Mesenchymal stem cell (in vitro differentiated cells and primary cell): ENCODE measurements at regions not wholly inside any gene's neighbourhood (a gene's known extent, or its start where the extent isn't known, plus 50 kb on each side); places are given as distances from the start of the nearest gene placed in this dataset.

Source experiments
- DNase-seq: peaks from one replicate; pipeline ENCODE4 v3.0.0-alpha.2; 2013
- H2AFZ ChIP-seq: one replicate; pipeline ENCODE4 v1.6.1; 2013; ENCODE audit warnings: low read depth, mild to moderate bottlenecking, control low read depth, inconsistent platforms, low read length, moderate library complexity
- H2AK5ac ChIP-seq: 2 replicates; pipeline ENCODE4 v1.6.1; 2013; ENCODE audit warnings: low read length, moderate library complexity, mild to moderate bottlenecking, inconsistent platforms; ENCODE audit not compliant: severe bottlenecking
- H2BK120ac ChIP-seq: one replicate; pipeline ENCODE4 v1.6.1; 2013; ENCODE audit warnings: low read depth, mild to moderate bottlenecking, inconsistent platforms, low read length, moderate library complexity
- H2BK12ac ChIP-seq, 2 experiments: one replicate each; pipeline ENCODE4 v1.6.1; 2013; ENCODE audit warnings: inconsistent platforms in 2 of 2, low read length in 2 of 2, mild to moderate bottlenecking in 2 of 2, moderate library complexity in 2 of 2, control low read depth in 1 of 2
- H2BK15ac ChIP-seq: one replicate; pipeline ENCODE4 v1.6.1; 2013; ENCODE audit warnings: mild to moderate bottlenecking, low read depth, inconsistent platforms; ENCODE audit not compliant: poor library complexity, severe bottlenecking
- H2BK5ac ChIP-seq: 2 replicates; pipeline ENCODE4 v1.6.1; 2013; ENCODE audit warnings: low read depth, mild to moderate bottlenecking, low read length, control low read depth, inconsistent platforms; ENCODE audit not compliant: poor library complexity, severe bottlenecking
- H3K14ac ChIP-seq, 2 experiments: one replicate each; pipeline ENCODE4 v1.6.1; 2013; ENCODE audit warnings: inconsistent platforms in 2 of 2, low read length in 2 of 2, control low read depth in 1 of 2, mild to moderate bottlenecking in 1 of 2, moderate library complexity in 1 of 2
- H3K18ac ChIP-seq, 2 experiments: one replicate each; pipeline ENCODE4 v1.6.1; 2013; ENCODE audit warnings: inconsistent platforms in 2 of 2, low read length in 2 of 2, control low read depth in 1 of 2, low read depth in 1 of 2, mild to moderate bottlenecking in 1 of 2
- H3K23ac ChIP-seq, 2 experiments: one replicate each; pipeline ENCODE4 v1.6.1; 2013; ENCODE audit warnings: inconsistent platforms in 2 of 2, low read length in 2 of 2, mild to moderate bottlenecking in 2 of 2, moderate library complexity in 2 of 2, control low read depth in 1 of 2
- H3K27ac ChIP-seq: 2 replicates; pipeline ENCODE4 v1.5.1; 2013; ENCODE audit warnings: mild to moderate bottlenecking, moderate library complexity, low read length, control low read depth, inconsistent platforms; ENCODE audit not compliant: poor library complexity, severe bottlenecking
- H3K27me3 ChIP-seq, 2 experiments: 2 replicates each; pipeline versions ENCODE4 v1.6.1 to v1.7.0; 2013; ENCODE audit warnings: low read length in 2 of 2, mild to moderate bottlenecking in 2 of 2, moderate library complexity in 2 of 2, control low read depth in 1 of 2, inconsistent platforms in 1 of 2; ENCODE audit not compliant: control insufficient read depth in 1 of 2, insufficient read depth in 1 of 2
- H3K36me3 ChIP-seq, 2 experiments: 2 replicates each; pipeline versions ENCODE4 v1.6.1 to v1.7.0; 2013; ENCODE audit warnings: low read length in 2 of 2, control low read depth in 1 of 2, inconsistent platforms in 1 of 2, low read depth in 1 of 2, mild to moderate bottlenecking in 1 of 2; ENCODE audit not compliant: insufficient read depth in 2 of 2, control insufficient read depth in 1 of 2
- H3K4ac ChIP-seq, 2 experiments: one replicate each; pipeline ENCODE4 v1.6.1; 2013; ENCODE audit warnings: inconsistent platforms in 2 of 2, low read length in 2 of 2, mild to moderate bottlenecking in 2 of 2, moderate library complexity in 2 of 2, control low read depth in 1 of 2, low read depth in 1 of 2
- H3K4me1 ChIP-seq: 2 replicates; pipeline ENCODE4 v1.6.1; 2013; ENCODE audit warnings: low read depth, low read length, control low read depth; ENCODE audit not compliant: control insufficient read depth, insufficient read depth
- H3K4me2 ChIP-seq: 2 replicates; pipeline ENCODE4 v1.6.1; 2013; ENCODE audit warnings: low read length, mild to moderate bottlenecking, inconsistent platforms; ENCODE audit not compliant: poor library complexity, severe bottlenecking
- H3K4me3 ChIP-seq, 2 experiments: 2 replicates each; pipeline versions ENCODE4 v1.5.1 to v1.7.0; 2013; ENCODE audit warnings: low read length in 2 of 2, mild to moderate bottlenecking in 2 of 2, control low read depth in 1 of 2, low read depth in 1 of 2; ENCODE audit not compliant: insufficient read depth in 1 of 2
- H3K79me1 ChIP-seq: replicated peaks from 2 replicates; pipeline ENCODE4 v1.6.1; 2013; ENCODE audit warnings: mild to moderate bottlenecking, control low read depth, low read length, inconsistent platforms; ENCODE audit not compliant: poor library complexity, severe bottlenecking
- H3K9ac ChIP-seq: 2 replicates; pipeline ENCODE4 v1.7.0; 2013; ENCODE audit warnings: mild to moderate bottlenecking, low read length, moderate library complexity
- H3K9me3 ChIP-seq: 2 replicates; pipeline ENCODE4 v1.7.0; 2013; ENCODE audit warnings: mild to moderate bottlenecking, low read length; ENCODE audit not compliant: control insufficient read depth
- H4K8ac ChIP-seq: one replicate; pipeline ENCODE4 v1.6.1; 2013; ENCODE audit warnings: inconsistent platforms, mild to moderate bottlenecking, low read length, moderate library complexity
- H4K91ac ChIP-seq: one replicate; pipeline ENCODE4 v1.6.1; 2013; ENCODE audit warnings: mild to moderate bottlenecking, low read length, inconsistent platforms
- WGBS: methylation state at CpG from one replicate; pipeline ENCODE4 v1.1.7; 2013; ENCODE audit warnings: mixed read lengths; 5-methylcytosine and 5-hydroxymethylcytosine counted together

DNA sequence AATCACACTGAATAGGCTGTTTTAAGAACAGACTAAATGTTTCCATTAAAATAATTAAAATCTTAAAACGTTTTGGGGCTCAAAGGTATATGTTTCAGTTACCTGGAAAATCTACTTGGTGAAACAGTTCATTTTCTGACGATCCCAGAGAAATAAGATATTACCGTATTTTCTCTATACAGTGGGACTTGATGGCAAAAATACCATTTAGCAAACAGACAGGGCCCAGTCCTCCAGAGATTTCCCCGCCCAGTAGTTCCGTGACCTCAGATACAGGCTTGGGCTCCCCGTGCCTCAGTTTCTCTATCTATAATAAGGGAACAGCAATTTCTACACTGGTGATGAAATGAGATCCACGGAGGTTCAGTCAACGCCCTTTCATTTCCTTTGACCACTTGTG lies 304.4 kb downstream of the VRK1 start:
- Histone ChIP-seq H3K4me1 (no peaks in the 10 kb centered on the region), H3K79me1 (no peaks in the 10 kb centered on the region), H2BK12ac (no peak overlapping the region), H3K36me3 (no peaks in the 10 kb centered on the region), H2BK120ac (no peak overlapping the region), H3K4me2 (no peak overlapping the region), H2AFZ (no peak overlapping the region), H2AK5ac (no peak overlapping the region), H3K9ac (no peak overlapping the region), H4K91ac (no peak overlapping the region), H4K8ac (no peak overlapping the region), H3K4me3 (no peak overlapping the region), H3K27me3 (no peaks in the 10 kb centered on the region), H2BK5ac (no peak overlapping the region), H3K27ac (no peak overlapping the region), H3K23ac (no peak overlapping the region), H3K18ac (no peak overlapping the region), H2BK15ac (no peak overlapping the region), H3K4ac (no peak overlapping the region), H3K9me3 (peaks cover 3% of the 10 kb centered on the region), H3K14ac (no peak overlapping the region)
- no peak for DNase-seq
- WGBS, result 67% methylated on average over 8 of the region's 8 CpGs

DNA sequence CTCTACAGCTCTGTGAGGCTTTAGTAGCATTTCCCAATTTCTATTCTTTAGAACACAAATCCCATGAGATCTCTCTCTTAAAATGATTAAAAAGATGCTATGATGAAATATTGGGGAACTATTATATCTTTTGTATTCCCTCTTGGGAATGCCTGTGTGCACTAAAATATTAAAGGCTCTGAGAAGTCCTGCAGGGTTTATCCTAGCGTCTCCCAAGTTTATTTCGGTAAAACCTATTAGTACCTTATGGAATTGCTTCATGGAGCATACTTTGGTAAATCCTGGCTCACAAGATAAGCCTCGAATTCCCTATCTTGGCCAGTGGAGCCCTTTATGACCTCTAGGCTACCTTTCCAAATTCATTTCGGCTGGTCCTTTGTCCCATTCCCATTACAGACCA lies 306.8 kb downstream of the VRK1 start:
- Histone ChIP-seq H3K4me2 (no peak overlapping the region), H4K8ac (no peak overlapping the region), H3K4ac (no peak overlapping the region), H2BK120ac (no peak overlapping the region), H3K36me3 (no peaks in the 10 kb centered on the region), H3K4me3 (no peak overlapping the region), H3K27ac (no peak overlapping the region), H2BK5ac (no peak overlapping the region), H2BK12ac (no peak overlapping the region), H3K18ac (no peak overlapping the region), H3K23ac (no peak overlapping the region), H3K9me3 (peaks cover 9% of the 10 kb centered on the region), H3K14ac (no peak overlapping the region), H3K79me1 (no peaks in the 10 kb centered on the region), H2BK15ac (no peak overlapping the region), H2AK5ac (no peak overlapping the region), H2AFZ (no peak overlapping the region), H3K27me3 (no peaks in the 10 kb centered on the region), H4K91ac (no peak overlapping the region), H3K4me1 (no peaks in the 10 kb centered on the region), H3K9ac (no peak overlapping the region)
- no peak for DNase-seq
- 72% methylated on average over 4 of the region's 4 CpGs for WGBS

DNA sequence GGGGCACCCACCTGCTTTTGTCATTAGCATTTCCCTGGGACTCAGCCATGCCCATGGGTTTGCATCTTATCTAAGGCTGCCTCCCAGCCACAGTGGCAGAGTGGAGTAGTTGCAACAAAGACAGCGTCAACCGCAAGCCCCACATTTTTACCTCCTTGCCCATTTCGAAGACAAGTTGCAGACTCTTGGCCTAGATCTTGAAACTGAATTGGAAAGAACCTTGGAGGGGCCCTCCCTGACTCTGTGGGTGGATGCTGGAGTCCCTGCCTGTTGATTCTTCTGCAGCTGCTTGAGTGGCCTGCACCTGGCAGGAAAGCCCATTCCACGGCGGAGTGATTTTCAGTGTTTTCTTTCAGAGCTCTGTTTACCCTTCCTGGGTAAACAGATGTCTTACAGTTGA lies 309.0 kb downstream of the VRK1 start:
- no peaks in the 10 kb centered on the region for H3K36me3 ChIP-seq

DNA sequence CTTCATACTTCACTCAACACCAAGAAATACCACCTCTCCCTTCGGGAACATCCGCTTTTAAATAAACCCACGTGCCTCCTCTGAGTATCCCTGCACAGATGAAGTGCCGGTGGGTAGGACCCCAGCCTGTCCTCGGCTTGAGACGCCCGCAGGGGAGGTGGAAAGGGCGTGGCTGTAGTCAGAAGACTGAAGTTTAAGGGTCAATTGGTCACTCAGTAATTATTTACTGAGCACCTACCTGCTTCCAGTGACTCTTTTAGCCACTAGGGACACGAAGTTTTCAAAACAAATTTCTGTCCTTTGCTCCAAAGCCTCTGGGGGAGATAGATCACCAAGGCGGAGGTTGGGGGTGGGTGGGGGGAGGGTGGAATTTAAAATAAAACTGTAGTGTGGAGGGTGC lies 309.4 kb downstream of the VRK1 start:
- no peak overlapping the region for H2AFZ ChIP-seq
- H2BK120ac ChIP-seq, result no peak overlapping the region
- no peak overlapping the region for H4K8ac ChIP-seq
- H3K14ac ChIP-seq, result no peak overlapping the region
- peaks cover 18% of the 10 kb centered on the region for H3K9me3 ChIP-seq
- 84% methylated on average over 8 of the region's 10 CpGs for WGBS
- no peaks in the 10 kb centered on the region for H3K4me1 ChIP-seq
- H2AK5ac ChIP-seq, result no peak overlapping the region
- no peak overlapping the region for H3K27ac ChIP-seq
- H3K9ac ChIP-seq, result no peak overlapping the region
- H3K4ac ChIP-seq, result no peak overlapping the region
- no peak overlapping the region for H4K91ac ChIP-seq
- no peak overlapping the region for H2BK15ac ChIP-seq
- H3K4me3 ChIP-seq, result no peak overlapping the region
- no peak overlapping the region for H3K18ac ChIP-seq
- no peaks in the 10 kb centered on the region for H3K36me3 ChIP-seq
- DNase-seq, result no peak
- no peak overlapping the region for H3K23ac ChIP-seq
- H2BK5ac ChIP-seq, result no peak overlapping the region
- no peaks in the 10 kb centered on the region for H3K79me1 ChIP-seq
- no peaks in the 10 kb centered on the region for H3K27me3 ChIP-seq
- no peak overlapping the region for H3K4me2 ChIP-seq
- H2BK12ac ChIP-seq, result no peak overlapping the region

More for the DNA sequence above, 309.0 kb downstream of the VRK1 start:
- WGBS, result 82% methylated on average over 5 of the region's 5 CpGs
- H3K9me3 ChIP-seq, result peaks cover 18% of the 10 kb centered on the region
- H4K91ac ChIP-seq, result no peak overlapping the region
- no peak overlapping the region for H3K4me2 ChIP-seq
- no peak overlapping the region for H2BK5ac ChIP-seq
- no peak overlapping the region for H2BK120ac ChIP-seq
- no peak overlapping the region for H3K14ac ChIP-seq
- no peak overlapping the region for H3K18ac ChIP-seq
- no peak overlapping the region for H3K9ac ChIP-seq
- no peak overlapping the region for H2BK15ac ChIP-seq
- no peak overlapping the region for H3K4ac ChIP-seq
- H3K27me3 ChIP-seq, result no peaks in the 10 kb centered on the region
- no peak for DNase-seq
- no peak overlapping the region for H3K23ac ChIP-seq
- H2AFZ ChIP-seq, result no peak overlapping the region
- H2AK5ac ChIP-seq, result no peak overlapping the region
- no peaks in the 10 kb centered on the region for H3K4me1 ChIP-seq
- no peak overlapping the region for H4K8ac ChIP-seq
- H3K27ac ChIP-seq, result no peak overlapping the region
- no peak overlapping the region for H3K4me3 ChIP-seq
- no peak overlapping the region for H2BK12ac ChIP-seq
- H3K79me1 ChIP-seq, result no peaks in the 10 kb centered on the region
